Stimulated activated CD8-positive, alpha-beta memory T cell treated with anti-CD3 and anti-CD28 coated beads, Interleukin-7, amount 100 ng/mL, for 48 hours (primary cell): ENCODE measurements at regions not wholly inside any gene's neighbourhood (a gene's known extent, or its start where the extent isn't known, plus 50 kb on each side); places are given as distances from the start of the nearest gene placed in this dataset.

ENCODE experiments used
- DNase-seq, 2 donors: peaks; one replicate each; pipeline ENCODE4 v3.0.0-alpha.2; 2020; ENCODE audit warnings: low read depth in 1 of 2; ENCODE audit errors: extremely low read depth in 1 of 2

GRCh38 chr10:131840788-131841118 lies 60.1 kb upstream of the PPP2R2D start:
- no peak for DNase-seq

GRCh38 chr10:131841131-131841660 lies 59.6 kb upstream of the PPP2R2D start:
- DNase-seq = no peak

GRCh38 chr10:131841661-131842139 lies 59.1 kb upstream of the PPP2R2D start:
- no peak for DNase-seq

- DNase-seq = no peak
Observed at GRCh38 chr10:131842351-131843088, 58.3 kb upstream of the PPP2R2D start.

GRCh38 chr10:131843089-131843595 lies 57.7 kb upstream of the PPP2R2D start:
- no peak for DNase-seq

GRCh38 chr10:131843881-131844284 lies 56.9 kb upstream of the PPP2R2D start:
- DNase-seq = no peak

GRCh38 chr10:131844529-131845084 lies 56.2 kb upstream of the PPP2R2D start:
- DNase-seq = no peak

- no peak for DNase-seq
Observed at GRCh38 chr10:131845505-131846239, 55.1 kb upstream of the PPP2R2D start.

GRCh38 chr10:131846240-131847101 lies 54.3 kb upstream of the PPP2R2D start:
- DNase-seq = no peak

GRCh38 chr10:131847241-131847783 lies 53.5 kb upstream of the PPP2R2D start:
- no peak for DNase-seq

GRCh38 chr10:131848296-131848695 lies 52.5 kb upstream of the PPP2R2D start:
- no peak for DNase-seq

- no peak for DNase-seq
Observed at GRCh38 chr10:131848741-131849590, 51.8 kb upstream of the PPP2R2D start.

GRCh38 chr10:131849591-131850382 lies 51.0 kb upstream of the PPP2R2D start:
- DNase-seq = no peak

- DNase-seq = no peak
Observed at GRCh38 chr10:131850383-131850870, 50.4 kb upstream of the PPP2R2D start.
